Uterus (tissue), 2 donors: ENCODE measurements at regions not wholly inside any gene's neighbourhood (a gene's known extent, or its start where the extent isn't known, plus 50 kb on each side); places are given as distances from the start of the nearest gene placed in this dataset.

ENCODE experiments used
- POLR2A ChIP-seq, 2 donors: fragments of 450-650 bp; IDR thresholded peaks; one replicate each; pipeline ENCODE4 v1.6.1; 2016; ENCODE audit warnings: antibody characterized with exemption in 2 of 2, mild to moderate bottlenecking in 1 of 2, moderate library complexity in 1 of 2
- TF ChIP-seq, protein P1 (sequence below), 4 experiments: fragments of 200-600 bp in 2 of 4; fragments of 450-650 bp in 2 of 4; sonication (generic) in 2 of 4; IDR thresholded peaks; one replicate each; pipeline ENCODE4 v1.5.1; 2016 to 2019; ENCODE audit warnings: antibody characterized with exemption in 4 of 4, mild to moderate bottlenecking in 2 of 4, moderate library complexity in 1 of 4

- TF ChIP-seq, protein P1, sequence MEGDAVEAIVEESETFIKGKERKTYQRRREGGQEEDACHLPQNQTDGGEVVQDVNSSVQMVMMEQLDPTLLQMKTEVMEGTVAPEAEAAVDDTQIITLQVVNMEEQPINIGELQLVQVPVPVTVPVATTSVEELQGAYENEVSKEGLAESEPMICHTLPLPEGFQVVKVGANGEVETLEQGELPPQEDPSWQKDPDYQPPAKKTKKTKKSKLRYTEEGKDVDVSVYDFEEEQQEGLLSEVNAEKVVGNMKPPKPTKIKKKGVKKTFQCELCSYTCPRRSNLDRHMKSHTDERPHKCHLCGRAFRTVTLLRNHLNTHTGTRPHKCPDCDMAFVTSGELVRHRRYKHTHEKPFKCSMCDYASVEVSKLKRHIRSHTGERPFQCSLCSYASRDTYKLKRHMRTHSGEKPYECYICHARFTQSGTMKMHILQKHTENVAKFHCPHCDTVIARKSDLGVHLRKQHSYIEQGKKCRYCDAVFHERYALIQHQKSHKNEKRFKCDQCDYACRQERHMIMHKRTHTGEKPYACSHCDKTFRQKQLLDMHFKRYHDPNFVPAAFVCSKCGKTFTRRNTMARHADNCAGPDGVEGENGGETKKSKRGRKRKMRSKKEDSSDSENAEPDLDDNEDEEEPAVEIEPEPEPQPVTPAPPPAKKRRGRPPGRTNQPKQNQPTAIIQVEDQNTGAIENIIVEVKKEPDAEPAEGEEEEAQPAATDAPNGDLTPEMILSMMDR (IDR thresholded peaks at IDR 0.05), result no peak
- no peak for TF ChIP-seq POLR2A (IDR thresholded peaks at IDR 0.05)
These were observed 448.9 kb upstream of the ETAA1 start for GRCh38 chr2:66948234-66948633.
